CD4-positive, alpha-beta T cell treated with Interleukin-21 for 1 hour (primary cell): ENCODE measurements at regions not wholly inside any gene's neighbourhood (a gene's known extent, or its start where the extent isn't known, plus 50 kb on each side); places are given as distances from the start of the nearest gene placed in this dataset.

ENCODE experiments used
- DNase-seq: peaks from one replicate; pipeline ENCODE4 v3.0.0-alpha.2; 2020

- DNase-seq = no peak
Measured at GRCh38 chr5:171630350-171631065, 155.1 kb upstream of the SMIM23 start.

DNA sequence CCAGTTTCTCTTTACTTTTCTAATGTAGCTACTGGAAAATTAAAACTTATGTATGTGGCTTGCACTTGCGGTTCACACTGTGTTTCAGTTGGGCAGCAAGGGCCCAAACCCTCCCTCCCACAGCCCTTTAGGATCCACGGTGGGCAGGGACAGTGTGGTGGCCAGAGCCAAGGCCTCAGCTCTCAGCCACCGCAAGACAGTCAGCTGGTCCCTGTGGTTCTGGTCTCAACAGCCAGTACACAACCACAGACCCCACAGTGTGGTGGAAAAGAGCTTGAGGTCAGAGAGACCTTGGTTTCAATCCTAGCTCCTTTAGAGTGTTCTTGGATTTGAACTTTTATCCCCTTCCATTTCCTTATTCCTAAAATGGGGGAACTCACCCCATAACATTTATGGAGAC lies 153.0 kb upstream of the SMIM23 start:
- DNase-seq = no peak

DNA sequence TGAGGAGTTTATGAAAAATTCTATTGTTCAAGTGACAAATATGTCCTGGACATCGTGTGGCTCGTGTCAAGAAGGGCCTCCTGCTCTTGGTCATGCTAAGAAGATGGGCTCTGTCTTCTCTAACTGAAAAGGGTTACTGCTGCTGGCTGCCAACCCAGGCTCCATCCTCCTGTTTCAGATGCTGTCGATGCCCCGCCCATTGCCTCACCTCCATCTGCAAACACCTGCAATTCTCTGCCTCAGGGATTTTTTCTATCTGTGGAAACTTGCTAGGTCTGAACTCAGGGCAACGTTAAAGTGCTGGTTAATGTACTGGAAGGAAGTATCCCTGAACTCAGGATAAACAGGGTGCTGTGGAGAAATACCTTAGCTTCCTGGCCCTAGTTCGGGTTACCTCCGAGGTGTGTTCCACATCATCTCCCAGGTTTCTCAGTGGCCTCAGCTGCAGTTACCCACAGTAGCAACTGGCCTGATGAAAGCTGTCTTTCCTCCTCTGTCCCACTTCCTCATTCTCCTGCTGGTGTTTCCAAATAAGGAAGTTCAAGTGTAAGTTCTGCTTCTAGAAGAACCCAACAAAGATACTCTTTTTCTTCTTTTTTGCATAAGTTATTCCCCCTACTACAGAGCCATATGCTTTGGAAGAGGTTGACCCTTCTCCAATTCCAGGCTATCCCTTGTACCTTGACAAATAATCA lies 151.7 kb upstream of the SMIM23 start:
- DNase-seq = peak; percentile 8

GRCh38 chr5:171634511-171634910 lies 151.1 kb upstream of the SMIM23 start:
- no peak for DNase-seq

GRCh38 chr5:171635028-171635427 lies 150.6 kb upstream of the SMIM23 start:
- DNase-seq = no peak

DNA sequence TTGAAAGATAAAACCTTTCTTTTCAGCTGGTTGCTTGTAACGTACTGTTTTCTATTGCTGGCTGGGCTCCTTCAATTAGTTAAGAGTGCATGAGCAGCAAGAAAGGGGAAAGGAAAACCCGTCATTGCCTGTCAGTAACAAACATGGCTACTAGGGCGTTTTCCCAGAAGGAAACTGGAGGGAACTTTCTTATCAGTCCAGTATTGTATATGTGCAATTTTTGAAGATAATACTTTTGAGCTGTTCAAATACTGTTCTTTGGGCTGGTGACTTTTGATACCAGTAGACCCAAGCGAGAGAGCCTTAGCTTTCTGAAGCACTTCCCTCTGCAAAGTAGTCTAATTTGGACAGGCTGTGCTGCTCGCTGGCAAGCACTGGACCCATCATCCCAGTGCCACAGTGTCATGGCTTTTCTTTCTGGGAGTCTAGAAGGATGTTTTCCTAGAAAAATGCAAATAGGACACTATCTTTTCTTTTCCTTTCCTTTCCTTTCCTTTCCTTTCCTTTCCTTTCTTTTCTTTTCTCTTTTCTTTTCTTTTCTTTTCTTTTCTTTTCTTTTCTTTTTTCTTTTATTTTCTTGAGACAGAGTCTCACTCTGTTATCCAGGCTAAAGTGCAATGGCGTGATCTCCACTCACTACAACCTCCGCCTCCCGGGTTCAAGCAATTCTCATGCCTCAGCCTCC lies 149.9 kb upstream of the SMIM23 start:
- DNase-seq = no peak

DNA sequence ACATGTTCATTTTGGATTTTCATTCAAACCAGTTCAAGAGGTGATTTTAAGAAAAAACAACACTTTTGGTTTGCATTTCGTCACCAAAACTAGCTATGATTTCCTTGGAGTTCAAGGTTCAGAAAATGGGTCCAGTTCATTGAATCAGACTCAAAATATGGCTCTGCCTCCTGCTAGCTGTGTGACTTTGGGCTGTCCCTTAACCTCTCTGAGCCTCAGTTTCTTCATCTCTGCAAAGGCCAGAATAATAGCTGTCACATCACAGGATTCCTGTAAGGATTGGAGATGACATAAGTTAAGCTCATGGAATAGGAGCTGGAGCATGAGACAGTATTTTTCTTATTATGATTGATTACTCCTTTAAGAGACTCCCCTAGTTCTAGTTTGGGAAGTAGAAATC lies 147.8 kb upstream of the SMIM23 start:
- DNase-seq = no peak

DNA sequence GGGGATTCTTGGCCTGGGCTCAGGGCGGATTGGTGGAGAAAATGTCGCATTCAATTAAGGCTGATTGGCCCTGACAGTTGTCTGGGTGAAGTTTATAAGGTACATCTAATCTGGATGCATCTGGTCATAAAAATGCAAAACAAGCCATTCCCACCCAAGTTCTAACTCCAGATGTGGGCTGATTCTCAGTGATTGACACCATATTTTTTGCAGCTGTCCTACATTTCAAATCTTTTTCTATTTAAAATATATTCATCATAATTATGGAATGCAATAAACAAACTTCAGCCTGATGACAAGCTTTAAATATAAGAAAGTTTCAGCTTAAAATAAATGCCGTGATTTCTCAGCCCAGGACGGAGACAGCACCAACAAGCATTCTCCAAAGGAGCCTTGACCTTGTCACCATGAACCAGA lies 146.4 kb upstream of the SMIM23 start:
- DNase-seq = no peak

DNA sequence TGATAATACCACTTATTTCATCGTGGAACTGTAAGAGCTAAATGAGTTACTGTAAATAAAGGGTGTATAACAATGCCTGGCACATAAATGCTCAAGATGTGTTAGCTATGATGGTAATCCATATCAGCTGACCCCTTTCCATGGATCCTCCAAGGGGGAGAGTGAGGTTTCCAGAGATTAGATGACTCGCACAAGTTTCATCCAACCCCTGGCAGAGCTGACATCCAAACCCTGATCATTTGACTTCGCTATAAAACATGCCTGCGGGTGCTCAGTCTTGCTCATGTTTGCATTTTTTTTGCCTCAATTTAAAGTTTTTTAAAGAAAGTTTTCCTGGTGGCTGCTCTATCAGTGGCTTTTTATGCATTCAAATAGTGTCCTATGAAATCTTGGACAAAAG lies 145.7 kb upstream of the SMIM23 start:
- no peak for DNase-seq

DNA sequence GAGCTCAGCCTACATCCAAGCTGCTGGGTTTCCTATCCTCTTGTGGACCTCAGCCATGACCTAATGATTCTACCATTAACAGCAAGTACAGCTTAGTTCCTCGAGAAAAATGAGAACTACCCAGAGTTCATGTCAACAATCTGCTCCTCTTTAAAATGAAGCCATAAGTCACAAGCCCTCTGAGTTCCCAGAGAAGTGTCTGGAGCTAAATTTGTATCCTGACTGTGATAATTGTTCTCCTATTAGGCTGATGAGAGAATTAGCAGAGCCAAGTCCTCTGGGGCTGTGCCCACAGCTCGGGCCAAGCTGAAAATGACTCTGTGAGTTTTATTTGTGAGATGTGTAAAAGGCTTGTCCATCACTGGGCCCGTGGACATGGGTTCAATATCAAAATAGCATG lies 145.1 kb upstream of the SMIM23 start:
- no peak for DNase-seq

DNA sequence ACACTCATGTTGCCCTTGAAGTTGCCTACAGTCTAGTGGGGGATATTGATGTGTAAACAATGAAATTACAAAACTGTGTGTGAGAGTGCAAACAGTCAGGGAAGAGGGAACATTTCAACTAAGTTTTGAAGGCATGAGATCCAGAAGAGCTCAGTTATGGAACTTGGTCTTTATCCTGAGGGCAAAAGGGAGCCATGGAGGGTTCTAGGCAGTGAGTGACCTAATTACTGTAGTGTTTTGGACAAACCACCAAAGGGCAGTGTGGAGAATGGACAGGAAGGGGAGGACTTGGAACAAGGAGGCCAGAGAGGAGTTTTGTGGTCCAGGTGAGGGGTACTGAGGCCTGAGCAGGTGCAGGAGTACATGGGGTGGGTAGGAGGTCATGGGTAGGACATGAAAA lies 143.7 kb upstream of the SMIM23 start:
- DNase-seq = no peak

- no peak for DNase-seq
Measured at GRCh38 chr5:171642894-171643293, 142.7 kb upstream of the SMIM23 start.

- DNase-seq = no peak
Measured at GRCh38 chr5:171644536-171644935, 141.1 kb upstream of the SMIM23 start.

- DNase-seq = no peak
Measured at GRCh38 chr5:171646102-171647042, 139.2 kb upstream of the SMIM23 start.

GRCh38 chr5:171647043-171647903 lies 138.3 kb upstream of the SMIM23 start:
- no peak for DNase-seq

- no peak for DNase-seq
Measured at GRCh38 chr5:171647904-171648260, 137.7 kb upstream of the SMIM23 start.

- DNase-seq = no peak
Measured at GRCh38 chr5:171648279-171649074, 137.1 kb upstream of the SMIM23 start.

GRCh38 chr5:171649075-171649401 lies 136.6 kb upstream of the SMIM23 start:
- no peak for DNase-seq

GRCh38 chr5:171650597-171650996 lies 135.0 kb upstream of the SMIM23 start:
- no peak for DNase-seq

DNA sequence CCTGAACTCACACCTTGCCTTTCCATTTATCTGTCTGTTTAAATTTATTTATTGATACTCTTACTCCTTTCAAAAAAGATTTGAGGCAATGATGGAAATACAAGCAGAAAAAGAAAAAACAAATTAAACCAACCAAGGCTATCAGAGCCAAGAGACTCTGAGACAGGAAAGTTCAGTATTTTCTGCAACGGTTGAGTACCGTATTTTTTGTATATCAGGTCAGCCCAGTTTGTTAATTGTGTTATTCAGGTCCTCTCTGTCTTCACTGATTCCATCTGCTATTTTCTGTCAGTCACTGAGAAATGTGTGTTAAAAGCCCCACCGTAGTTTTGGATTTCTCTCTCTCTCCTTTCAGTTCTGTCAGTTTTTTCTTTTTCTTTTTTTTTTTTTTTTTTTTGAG lies 134.5 kb upstream of the SMIM23 start:
- no peak for DNase-seq

GRCh38 chr5:171654881-171655280 lies 130.7 kb upstream of the SMIM23 start:
- DNase-seq = no peak
